ENCODE measurements at regions not wholly inside any gene's neighbourhood (a gene's known extent, or its start where the extent isn't known, plus 50 kb on each side); places are given as distances from the start of the nearest gene placed in this dataset.
"Not testable (repeated sequence)": the region's sequence is repeated elsewhere in the genome, so short reads cannot be mapped to it uniquely, and the experiment has no call there.

GRCh38 chr2:2899826-2900225 lies 477.8 kb downstream of the EIPR1 start:
- no peaks in the 10 kb centered on the region for H3K36me3 ChIP-seq (ENCODE audit: low read depth)
- TF ChIP-seq CTCF (IDR thresholded peaks at IDR 0.05) = no peak
- no peak for DNase-seq
- no peaks in the 10 kb centered on the region for H3K4me1 ChIP-seq (ENCODE audit: low read depth)
- peaks cover 4% of the 10 kb centered on the region for H3K9me3 ChIP-seq
- ATAC-seq = no peak
- no peak overlapping the region for H3K4me3 ChIP-seq
- intact Hi-C loops (cut with DNase I, micrococcal nuclease) = no loop called here

GRCh38 chr2:2898744-2899143 lies 478.9 kb downstream of the EIPR1 start:
- no peak for TF ChIP-seq CTCF (IDR thresholded peaks at IDR 0.05)

GRCh38 chr2:2896643-2897042 lies 481.0 kb downstream of the EIPR1 start:
- Histone ChIP-seq H3K36me3 (ENCODE audit: low read depth) (no peaks in the 10 kb centered on the region), H3K4me1 (ENCODE audit: low read depth) (no peaks in the 10 kb centered on the region), H3K9me3 (peaks cover 4% of the 10 kb centered on the region), H3K4me3 (no peak overlapping the region)
- DNase-seq (no peak), ATAC-seq (no peak)
- TF ChIP-seq CTCF (IDR thresholded peaks at IDR 0.05) = no peak
- intact Hi-C loops (cut with DNase I, micrococcal nuclease) = no loop called here

More at GRCh38 chr2:2898744-2899143, 478.9 kb downstream of the EIPR1 start:
- Histone ChIP-seq H3K9me3 (peaks cover 4% of the 10 kb centered on the region), H3K36me3 (ENCODE audit: low read depth) (no peaks in the 10 kb centered on the region), H3K4me1 (ENCODE audit: low read depth) (no peaks in the 10 kb centered on the region), H3K4me3 (no peak overlapping the region)
- no peak for DNase-seq
- no peak for ATAC-seq
- intact Hi-C loops (cut with DNase I, micrococcal nuclease) = no loop called here

- H3K4me3 ChIP-seq = no peak overlapping the region
- no peaks in the 10 kb centered on the region for H3K36me3 ChIP-seq (ENCODE audit: low read depth)
- TF ChIP-seq CTCF (IDR thresholded peaks at IDR 0.05) = no peak
- intact Hi-C loops (cut with DNase I, micrococcal nuclease) = no loop called here
- ATAC-seq (no peak), DNase-seq (no peak)
- no peaks in the 10 kb centered on the region for H3K4me1 ChIP-seq (ENCODE audit: low read depth)
- peaks cover 4% of the 10 kb centered on the region for H3K9me3 ChIP-seq
Measured at GRCh38 chr2:2896011-2896410, 481.6 kb downstream of the EIPR1 start.

- H3K4me1 ChIP-seq (ENCODE audit: low read depth); H3K4me3 ChIP-seq; intact Hi-C loops (cut with DNase I, micrococcal nuclease); DNase-seq; H3K36me3 ChIP-seq (ENCODE audit: low read depth); H3K9me3 ChIP-seq; ATAC-seq: not testable (repeated sequence)
Measured at GRCh38 chr2:2894011-2894410, 483.6 kb downstream of the EIPR1 start.

- H3K4me3 ChIP-seq = no peak overlapping the region
- no peak for ATAC-seq
- H3K4me1 ChIP-seq (ENCODE audit: low read depth) = no peaks in the 10 kb centered on the region
- TF ChIP-seq CTCF (IDR thresholded peaks at IDR 0.05) = no peak
- intact Hi-C loops (cut with DNase I, micrococcal nuclease) = no loop called here
- no peaks in the 10 kb centered on the region for H3K36me3 ChIP-seq (ENCODE audit: low read depth)
- DNase-seq = no peak
- H3K9me3 ChIP-seq = peaks cover 4% of the 10 kb centered on the region
Measured at GRCh38 chr2:2892892-2893291, 484.7 kb downstream of the EIPR1 start.

Measured in mucosa of descending colon (tissue), 3 donors.